GM19240 (cell line): ENCODE measurements at regions not wholly inside any gene's neighbourhood (a gene's known extent, or its start where the extent isn't known, plus 50 kb on each side); places are given as distances from the start of the nearest gene placed in this dataset.

Source experiments
- DNase-seq: peaks from one replicate; pipeline ENCODE4 v3.0.0; 2011; ENCODE audit warnings: low spot score; ENCODE audit not compliant: insufficient read length

DNA sequence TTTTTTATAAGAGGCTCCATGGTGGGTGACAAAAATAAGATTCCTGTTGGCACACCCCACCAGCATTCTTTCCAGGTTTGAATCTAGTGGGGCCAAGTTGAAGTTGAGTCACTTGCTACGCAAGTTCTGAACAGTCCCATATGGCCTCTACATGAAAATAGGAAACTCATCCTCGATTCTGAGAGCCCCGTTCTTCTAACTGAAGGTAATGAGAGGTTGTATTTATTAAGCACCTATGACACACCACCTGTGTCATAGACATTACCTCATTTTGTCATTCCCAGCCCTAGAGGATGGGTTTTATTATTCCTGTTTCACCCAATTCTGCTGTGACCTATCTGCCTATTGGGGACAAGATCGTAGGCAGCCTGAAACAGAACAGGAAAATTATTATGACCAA lies 131.7 kb downstream of the ACTL7B start:
- no peak for DNase-seq

GRCh38 chr9:108722396-108722795 lies 133.4 kb downstream of the ACTL7B start:
- DNase-seq: no peak

- DNase-seq: no peak
Observed at GRCh38 chr9:108720191-108720642, 135.6 kb downstream of the ACTL7B start.

DNA sequence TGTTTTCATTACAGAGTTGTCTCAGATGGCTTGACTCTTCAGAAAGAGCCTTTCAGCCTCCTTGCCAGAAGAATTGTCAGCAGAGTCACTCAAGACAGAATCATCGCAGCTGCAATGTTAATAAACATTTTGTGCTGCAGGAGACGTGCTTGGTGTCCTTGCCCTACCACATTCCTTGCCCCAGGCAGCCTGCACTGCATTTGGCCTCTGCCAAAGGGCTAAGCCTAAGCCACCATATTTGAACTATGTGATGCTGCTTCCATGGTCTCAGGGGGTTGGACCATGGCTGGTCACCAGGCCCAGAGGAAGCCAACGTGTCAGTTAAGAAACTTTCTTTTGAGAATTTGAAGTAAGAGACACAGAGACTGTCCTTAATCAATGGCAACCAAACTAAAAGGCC lies 145.4 kb downstream of the ACTL7B start:
- no peak for DNase-seq

DNA sequence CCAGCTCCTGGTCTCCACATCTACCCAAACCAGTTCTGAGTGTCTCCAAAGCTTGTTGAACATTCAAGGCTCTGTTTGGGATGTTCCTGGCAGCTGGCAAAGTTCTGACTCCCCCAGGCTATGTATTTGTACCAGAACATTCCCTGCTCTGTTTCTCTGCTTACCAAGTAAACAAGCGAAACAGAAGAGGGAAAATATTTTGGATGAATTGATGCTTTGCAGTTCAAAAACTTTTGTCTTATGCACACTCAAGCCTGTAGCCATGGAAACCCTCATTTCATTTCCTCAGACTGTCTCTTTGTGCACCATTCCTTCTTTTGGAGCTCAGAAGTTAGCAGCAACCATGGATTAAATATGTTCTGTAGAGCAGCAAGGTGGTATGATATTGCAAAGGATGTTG lies 145.8 kb downstream of the ACTL7B start:
- DNase-seq: no peak

DNA sequence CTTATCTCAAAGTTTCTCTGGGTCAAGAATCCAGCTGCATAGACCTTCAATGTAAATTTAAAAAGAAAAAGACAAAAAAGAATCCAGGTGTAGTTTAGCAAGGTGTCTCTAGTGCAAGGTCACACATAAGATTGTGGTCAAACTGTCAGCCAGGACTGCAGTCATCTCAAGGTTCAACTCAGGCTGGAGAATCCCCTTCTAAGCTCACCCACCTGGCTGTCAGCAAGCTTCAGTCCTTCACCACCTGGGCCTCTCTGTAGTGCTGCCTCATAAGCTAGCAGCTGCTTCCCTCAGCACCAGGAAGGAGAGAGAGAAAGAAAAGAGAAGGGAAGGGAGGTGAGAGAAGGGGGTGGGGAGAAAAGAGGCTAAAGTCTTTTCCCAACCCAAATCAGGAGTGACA lies 146.7 kb downstream of the ACTL7B start:
- DNase-seq: no peak

DNA sequence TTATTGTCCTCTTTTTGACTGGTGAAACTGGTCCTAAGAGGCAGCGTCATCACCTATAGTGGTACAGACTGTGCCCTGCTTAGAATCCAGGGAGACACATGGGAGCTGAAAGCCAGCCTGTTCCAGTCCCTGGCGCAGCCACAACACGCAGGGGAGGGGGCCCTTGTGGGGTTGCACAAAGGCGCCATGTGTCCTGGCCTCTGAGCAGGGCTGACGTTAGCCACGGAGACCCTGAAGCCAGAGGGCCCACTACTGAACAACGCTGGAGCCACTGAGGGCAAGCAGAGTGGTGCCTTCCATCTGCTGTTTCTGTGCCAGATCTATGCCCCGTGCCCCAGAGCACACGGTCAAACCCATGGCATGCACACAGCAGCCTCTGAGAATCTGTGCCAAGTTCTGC lies 147.3 kb downstream of the ACTL7B start:
- no peak for DNase-seq

DNA sequence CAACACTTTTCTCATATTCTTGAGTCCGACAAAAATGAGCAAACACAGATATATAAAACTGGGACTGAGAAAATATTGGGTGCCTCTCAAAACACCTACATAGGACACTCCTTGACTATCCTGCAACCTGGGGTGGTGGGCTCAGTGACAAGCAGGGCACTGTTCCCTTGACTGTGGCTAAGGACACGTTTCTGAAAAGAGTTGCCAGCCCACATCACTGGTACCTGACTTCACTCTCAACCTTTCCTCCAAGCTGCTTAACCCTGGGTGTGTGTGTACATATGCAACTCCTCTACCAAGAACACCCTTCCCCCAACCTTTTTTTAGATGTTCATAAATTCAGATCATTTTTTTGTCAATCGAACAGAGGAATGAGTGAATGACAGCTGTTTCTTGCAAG lies 148.7 kb downstream of the ACTL7B start:
- DNase-seq: no peak

DNA sequence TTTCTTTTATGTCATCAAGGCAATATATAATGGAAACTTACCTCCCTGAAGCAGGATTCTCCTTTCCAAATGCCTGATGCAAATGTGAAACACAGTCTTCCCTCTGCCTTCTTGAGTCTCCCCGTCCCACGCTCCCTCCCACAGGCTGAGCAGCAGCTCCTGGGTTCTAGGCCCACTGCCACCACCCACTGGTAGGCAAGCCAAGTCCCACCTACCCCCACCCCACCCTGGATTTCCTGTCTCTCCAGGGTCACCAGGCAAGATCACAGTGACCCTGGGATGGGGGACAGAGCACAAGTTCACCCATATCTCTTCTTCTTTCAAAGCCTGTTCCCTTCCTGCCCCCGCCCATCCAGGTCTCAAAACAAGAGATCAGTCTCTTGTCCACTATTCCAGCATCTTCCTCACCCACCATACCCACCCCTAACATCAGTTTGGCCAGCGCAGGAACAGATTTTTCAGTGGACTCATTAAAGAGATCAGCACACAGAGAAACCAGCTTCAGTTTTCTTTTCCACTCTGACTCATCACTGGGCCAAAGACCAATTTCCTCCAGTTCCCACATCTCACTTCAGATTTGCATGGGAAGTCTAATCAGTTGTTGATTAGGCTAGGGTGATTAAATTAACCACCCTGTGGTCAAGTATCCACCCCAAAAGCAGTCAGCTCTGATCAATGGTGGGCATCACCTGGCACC lies 151.5 kb downstream of the ACTL7B start:
- DNase-seq: no peak

GRCh38 chr9:108703429-108703828 lies 152.4 kb downstream of the ACTL7B start:
- no peak for DNase-seq

DNA sequence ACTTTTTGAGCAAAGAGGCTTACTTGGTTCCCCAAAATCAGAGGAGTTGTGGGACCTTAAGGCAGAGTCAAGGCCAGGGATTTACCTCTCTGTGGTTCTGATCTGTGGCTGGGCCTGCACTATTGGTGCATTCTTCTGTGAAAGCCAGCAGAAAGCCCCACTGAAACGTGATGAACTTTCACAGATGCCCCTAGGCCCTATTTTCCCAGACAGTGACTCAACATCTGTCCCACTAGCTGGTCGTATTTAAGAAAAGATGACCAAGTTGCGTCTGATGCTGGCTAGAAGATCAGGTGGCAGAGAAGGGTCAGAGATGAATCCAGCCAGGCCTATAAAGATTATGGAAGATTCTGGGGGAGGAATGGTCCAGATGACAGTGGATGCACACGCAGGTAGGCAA lies 153.1 kb downstream of the ACTL7B start:
- no peak for DNase-seq

DNA sequence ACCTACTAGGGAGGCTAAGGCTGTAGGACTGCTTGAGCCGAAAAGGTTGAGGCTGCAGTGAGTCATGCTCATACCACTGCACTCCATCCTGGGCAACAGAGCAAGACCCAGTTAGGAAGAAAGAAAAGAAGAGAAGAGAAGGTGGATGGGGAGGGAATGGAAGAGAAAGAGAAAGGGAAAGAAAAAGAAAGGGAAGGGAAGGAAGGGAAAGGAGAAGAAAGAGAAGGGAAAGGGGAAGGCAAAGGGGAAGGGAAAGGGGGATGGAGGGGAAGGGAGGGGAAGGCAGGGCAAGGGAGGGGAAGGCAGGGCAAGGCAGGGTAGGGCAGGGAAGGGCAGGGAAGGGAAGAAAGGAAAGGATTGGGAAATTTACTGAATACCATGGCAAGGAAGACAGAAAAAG lies 157.0 kb downstream of the ACTL7B start:
- no peak for DNase-seq

GRCh38 chr9:108698231-108698630 lies 157.6 kb downstream of the ACTL7B start:
- DNase-seq: no peak

DNA sequence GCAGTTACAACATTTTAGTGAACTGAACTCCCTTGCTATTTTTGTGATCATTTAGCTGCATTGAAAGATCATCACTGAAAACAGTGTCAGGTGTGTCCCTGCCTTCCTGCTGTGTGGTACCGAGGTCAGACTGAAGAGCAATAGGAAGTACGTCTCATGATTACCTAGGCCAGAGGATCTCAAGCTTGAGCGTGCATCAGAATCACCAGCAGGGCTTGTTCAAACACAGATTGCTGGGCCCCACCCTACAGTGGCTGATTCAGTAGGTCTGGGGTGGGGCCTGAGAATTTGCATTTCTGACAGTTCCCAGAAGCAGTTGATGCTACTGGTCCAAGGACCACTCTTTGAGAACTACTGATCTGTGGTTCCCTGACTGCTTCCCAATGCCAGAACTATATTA lies 159.6 kb downstream of the ACTL7B start:
- no peak for DNase-seq

DNA sequence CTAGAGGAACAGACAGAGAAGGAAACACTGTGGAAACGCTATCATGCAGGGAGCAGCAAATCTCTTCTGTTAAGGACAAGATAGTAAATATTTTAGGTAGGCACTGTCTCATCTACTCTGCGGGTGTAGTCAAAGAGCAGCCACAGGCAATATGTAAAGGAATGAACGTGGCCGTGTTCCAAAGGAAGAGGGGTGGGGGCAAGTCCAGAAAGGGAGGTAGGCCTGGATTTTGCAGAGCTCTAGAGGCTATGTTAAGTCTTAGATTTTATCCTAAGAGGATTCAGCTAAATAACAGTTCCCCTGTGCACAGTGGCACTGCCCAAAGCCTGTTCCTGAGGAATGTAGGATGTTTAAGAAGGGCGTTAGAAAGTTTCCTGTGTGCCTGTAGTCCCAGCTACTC lies 161.6 kb downstream of the ACTL7B start:
- no peak for DNase-seq

- DNase-seq: no peak
Observed at GRCh38 chr9:108691614-108692013, 164.2 kb downstream of the ACTL7B start.

DNA sequence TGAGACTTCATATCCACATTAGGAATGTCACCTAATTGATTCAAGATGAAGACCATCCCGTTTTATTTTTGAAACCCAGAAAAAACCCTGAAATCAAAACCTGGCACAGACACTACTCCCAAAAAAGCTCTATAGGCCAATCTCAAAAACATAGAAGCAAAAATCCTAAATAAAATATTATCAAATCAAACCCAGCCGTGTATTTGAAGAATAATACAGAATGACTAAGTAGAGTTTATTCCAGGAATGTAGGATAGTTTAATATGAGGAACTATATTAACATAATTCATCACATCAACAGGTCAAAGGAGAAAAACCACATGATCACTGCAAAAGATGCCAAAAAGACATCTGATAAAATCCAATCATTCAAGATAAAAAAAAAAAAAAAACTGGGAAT lies 167.1 kb downstream of the ACTL7B start:
- DNase-seq: no peak

GRCh38 chr9:108688051-108688450 lies 167.7 kb downstream of the ACTL7B start:
- DNase-seq: no peak

- DNase-seq: no peak
Observed at GRCh38 chr9:108687006-108687987, 168.5 kb downstream of the ACTL7B start.

DNA sequence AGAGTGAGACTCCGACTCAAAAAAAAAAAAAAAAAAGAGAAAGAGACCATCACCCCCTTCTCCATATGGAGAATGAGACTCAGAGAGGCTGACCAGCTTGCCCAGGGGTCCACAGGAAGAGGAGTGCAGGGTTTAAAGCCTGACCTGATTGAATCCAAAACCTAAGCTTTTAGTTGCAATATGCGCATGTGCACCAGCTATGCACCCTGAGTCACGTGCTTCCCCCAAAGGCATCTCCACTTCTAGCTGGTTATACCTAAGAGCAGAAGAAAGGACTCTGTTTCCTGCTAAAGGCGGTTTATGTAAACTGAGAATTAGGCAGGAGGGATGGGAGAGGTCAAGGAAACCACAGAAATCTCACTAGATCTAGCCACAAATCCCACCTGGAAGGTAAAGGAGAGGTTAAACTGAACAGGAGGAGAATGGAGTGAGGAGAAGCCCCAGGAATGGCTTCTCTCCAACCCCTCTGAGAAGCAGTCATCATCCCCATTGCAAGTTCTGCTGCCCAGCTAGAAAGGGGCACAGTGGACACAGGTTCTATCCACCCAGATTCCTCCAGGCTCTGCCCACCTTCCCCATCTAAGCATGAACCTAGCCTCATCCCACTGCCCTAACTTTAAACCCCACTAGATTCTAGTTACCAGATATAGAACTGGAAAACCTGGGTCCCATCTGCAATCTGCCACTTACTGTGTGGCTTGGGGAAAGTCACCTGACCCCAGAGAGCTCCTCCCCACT lies 171.3 kb downstream of the ACTL7B start:
- DNase-seq: no peak

GRCh38 chr9:108683245-108683644 lies 172.5 kb downstream of the ACTL7B start:
- no peak for DNase-seq
